Suprapubic skin (tissue), 3 donors: ENCODE measurements at regions not wholly inside any gene's neighbourhood (a gene's known extent, or its start where the extent isn't known, plus 50 kb on each side); places are given as distances from the start of the nearest gene placed in this dataset.

Experiments used
- POLR2A ChIP-seq, 2 donors: fragments of 450-650 bp; IDR thresholded peaks; one replicate each; pipeline ENCODE4 v1.6.1; 2017; ENCODE audit warnings: antibody characterized with exemption in 2 of 2, mild to moderate bottlenecking in 2 of 2, moderate library complexity in 2 of 2
- TF ChIP-seq, protein P1 (sequence below), 2 donors: fragments of 200-600 bp in 1 of 2; fragments of 450-650 bp in 1 of 2; sonication (generic) in 1 of 2; IDR thresholded peaks; one replicate each; pipeline ENCODE4 v1.5.1; 2016 to 2019; ENCODE audit warnings: antibody characterized with exemption in 2 of 2, mild to moderate bottlenecking in 1 of 2, moderate library complexity in 1 of 2

DNA sequence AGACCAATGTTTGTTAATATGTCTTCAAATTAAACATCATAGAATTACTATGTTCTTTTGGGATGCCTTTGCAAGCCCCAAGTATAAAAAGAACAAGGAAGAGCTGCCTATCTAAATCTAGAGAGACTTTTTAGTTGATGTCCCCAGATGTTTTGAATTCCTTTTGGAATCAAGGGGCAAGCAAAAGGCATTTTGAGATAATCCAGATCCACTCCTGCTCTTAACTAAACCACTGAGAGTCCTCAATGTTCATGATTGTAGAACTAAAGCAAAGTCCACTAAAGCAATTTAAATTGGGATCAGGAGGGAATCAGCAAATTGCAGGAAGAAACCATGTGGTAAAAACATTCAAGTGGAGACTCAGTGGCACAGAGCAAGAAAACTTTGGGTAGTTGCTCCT is 558.5 kb upstream of the VRK2 start:
- TF ChIP-seq, protein P1, sequence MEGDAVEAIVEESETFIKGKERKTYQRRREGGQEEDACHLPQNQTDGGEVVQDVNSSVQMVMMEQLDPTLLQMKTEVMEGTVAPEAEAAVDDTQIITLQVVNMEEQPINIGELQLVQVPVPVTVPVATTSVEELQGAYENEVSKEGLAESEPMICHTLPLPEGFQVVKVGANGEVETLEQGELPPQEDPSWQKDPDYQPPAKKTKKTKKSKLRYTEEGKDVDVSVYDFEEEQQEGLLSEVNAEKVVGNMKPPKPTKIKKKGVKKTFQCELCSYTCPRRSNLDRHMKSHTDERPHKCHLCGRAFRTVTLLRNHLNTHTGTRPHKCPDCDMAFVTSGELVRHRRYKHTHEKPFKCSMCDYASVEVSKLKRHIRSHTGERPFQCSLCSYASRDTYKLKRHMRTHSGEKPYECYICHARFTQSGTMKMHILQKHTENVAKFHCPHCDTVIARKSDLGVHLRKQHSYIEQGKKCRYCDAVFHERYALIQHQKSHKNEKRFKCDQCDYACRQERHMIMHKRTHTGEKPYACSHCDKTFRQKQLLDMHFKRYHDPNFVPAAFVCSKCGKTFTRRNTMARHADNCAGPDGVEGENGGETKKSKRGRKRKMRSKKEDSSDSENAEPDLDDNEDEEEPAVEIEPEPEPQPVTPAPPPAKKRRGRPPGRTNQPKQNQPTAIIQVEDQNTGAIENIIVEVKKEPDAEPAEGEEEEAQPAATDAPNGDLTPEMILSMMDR (IDR thresholded peaks at IDR 0.05) = no peak
- TF ChIP-seq POLR2A (IDR thresholded peaks at IDR 0.05) = no peak
